IPS-NIHi7 (cell line): ENCODE measurements at regions not wholly inside any gene's neighbourhood (a gene's known extent, or its start where the extent isn't known, plus 50 kb on each side); places are given as distances from the start of the nearest gene placed in this dataset.

Experiments
- DNase-seq: peaks from one replicate; pipeline ENCODE4 v3.0.0; 2012; ENCODE audit warnings: mixed read lengths; ENCODE audit errors: extremely low spot score

DNA sequence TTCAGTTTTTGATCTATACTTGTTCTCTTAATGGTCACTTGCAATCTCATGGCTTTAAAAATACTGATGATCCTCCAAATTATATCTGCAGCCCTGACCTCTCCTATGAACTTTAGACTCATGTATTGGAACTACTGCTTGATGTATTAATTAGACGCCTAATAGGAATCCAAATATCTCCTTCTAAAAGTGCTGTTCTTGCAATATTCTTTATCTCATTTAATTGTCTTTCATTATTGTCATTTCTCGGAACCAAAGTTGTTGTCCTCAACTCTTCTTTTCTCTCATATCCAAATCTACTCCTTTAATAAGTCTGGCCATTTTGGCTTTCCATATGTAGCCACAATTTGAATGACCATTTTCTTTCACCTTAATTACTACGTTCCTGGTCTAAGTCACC is 907.6 kb upstream of the SEL1L start:
- no peak for DNase-seq

DNA sequence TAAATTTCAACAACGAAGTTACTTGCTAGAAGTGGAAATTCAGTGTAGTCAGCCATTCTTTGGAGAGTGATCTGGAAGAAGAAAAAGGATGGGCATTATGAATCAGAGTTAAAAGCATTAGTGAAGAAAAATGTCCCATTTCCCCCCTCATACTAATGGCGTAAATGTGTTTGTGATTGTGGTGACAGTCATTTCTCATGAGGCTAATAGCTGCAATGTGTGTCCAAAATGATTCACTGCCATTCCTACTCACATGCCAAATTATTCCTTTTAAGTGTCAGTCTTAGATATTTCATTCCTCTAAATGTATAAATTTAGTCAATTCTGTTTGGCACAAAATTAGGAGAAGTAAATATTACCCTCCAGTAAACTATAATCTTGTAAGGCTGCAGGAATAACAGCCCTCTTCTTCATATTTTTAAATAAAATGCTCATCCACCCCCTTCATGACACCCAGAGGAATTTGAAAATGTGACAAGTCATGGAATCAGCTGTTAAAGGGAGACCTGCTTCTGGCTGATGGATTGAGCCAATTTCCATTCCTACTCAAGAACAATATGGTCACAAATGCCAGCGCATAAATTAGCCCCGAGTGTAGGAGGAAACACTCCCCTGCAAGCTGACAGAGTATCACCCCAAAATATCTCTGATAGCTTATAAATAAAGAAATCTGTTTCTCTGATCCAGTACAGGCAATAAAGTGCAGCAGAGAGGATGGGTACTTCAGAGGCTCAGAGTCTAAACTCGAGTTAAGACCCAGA is 912.3 kb upstream of the SEL1L start:
- DNase-seq = no peak

DNA sequence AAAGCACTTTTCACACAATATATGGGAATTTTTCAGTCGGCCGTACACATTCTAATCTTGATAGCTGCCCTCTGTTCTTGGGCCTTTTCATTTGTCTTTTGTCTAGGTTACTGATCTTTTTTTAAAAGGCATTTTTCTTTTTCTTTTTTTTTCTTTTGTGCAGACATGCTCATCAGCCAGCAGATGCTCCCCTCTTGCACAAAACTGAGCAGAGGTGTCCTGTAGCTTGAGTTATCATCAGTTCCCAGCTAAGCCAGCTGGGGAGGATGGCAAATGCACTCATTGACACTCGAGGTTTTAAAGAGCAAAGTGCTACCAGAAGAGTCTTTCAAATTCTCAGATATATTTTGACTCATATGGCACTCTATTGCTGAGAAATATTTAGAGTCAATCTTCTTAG is 913.9 kb upstream of the SEL1L start:
- no peak for DNase-seq

DNA sequence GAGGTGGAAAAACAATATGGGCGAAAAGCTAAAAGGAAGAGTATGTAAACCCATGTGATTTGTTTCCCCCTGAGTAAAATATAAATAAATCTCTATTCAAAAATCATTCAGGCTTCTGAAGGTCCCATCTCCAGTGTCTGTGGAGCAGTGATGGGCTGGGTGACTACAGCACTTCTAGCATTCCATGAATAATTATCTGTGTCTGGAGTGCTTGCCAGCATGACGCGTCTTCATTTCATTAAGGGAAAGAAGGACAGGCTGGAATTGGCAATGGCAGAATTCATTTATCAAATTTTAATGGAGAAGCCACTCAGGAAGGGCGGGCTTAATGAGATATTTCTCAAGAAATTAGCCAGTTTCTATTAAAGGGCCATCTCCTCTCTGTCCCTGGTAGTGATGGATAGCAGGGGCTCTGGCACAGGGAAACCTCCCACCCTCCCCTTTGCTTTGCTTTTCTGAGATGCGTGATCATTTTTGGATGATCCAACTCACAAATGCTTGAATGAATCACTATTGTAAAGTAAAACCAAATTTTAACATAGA is 916.3 kb upstream of the SEL1L start:
- no peak for DNase-seq

DNA sequence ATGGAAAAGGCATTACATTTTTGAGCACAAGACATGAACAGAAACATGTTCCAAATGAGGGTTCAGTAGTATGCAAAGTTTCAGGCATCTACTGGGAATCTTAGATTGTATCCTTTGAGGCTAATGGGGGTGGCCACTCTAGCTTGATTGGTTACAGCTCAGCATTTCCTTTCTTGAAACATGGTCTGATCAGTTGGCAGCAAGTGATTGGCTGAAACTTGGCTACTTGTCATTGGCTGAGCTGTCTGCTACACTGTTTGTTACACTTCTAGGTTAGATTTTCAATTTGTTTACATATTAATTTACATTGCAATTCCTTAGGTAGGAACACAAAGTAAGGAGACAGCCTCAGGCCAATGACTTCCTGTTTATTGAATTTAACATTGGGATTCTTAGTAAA is 918.0 kb upstream of the SEL1L start:
- DNase-seq = no peak

DNA sequence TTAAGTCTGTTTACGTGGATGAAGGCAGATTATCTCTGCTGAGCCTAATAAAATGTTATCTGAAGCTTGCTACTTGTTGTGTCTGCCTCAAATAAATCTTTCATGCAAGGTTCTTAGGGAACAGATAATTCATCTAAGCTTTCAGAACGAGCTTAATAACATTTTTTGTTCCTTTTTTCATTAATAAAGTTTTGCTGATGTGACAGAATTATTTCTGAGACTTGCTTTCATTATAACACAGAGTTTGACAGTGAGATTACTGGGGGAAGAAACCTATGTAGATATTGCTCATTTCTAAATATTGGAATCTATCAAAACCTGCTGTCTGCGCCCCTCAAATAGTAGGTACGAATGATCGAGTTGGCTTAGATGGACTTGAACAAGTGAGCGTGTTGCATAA is 948.7 kb upstream of the SEL1L start:
- DNase-seq = no peak

DNA sequence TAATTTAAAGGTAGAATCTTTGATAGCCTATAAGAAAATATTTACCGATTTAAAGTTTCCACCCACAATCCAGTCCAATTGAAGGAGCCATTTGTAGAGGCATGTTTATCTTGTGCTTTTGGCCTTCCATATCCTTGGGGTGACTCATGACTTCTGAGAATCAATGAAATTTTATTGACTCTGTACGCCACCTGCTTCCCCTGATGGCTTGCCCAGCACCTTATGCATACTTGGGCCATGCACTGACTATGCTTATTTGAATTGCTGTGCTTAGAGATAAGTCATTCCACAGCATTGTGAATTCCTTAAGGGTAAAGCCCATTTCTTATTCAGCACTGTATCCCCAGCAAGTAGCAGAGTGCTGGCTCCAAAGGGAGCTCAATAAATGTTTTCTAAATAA is 954.8 kb upstream of the SEL1L start:
- DNase-seq = no peak

DNA sequence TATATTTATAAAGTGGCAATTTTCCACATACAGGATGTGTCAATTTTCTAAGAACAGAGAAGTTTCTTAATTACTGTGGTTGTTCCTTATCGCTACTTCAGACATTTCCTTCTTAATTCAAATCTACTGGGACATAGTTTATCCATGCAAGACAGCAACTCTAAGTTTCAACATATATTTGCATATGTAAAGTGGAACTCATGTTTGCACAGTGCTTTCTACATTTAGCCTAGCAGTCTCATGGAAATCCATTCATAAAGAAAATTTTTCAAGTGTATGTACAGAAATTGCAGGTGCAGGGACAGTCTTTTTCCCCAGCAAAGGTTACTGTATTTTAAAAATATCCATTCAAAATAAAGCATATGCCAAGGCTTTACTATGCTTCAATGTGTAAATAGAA is 956.7 kb upstream of the SEL1L start:
- DNase-seq = no peak

DNA sequence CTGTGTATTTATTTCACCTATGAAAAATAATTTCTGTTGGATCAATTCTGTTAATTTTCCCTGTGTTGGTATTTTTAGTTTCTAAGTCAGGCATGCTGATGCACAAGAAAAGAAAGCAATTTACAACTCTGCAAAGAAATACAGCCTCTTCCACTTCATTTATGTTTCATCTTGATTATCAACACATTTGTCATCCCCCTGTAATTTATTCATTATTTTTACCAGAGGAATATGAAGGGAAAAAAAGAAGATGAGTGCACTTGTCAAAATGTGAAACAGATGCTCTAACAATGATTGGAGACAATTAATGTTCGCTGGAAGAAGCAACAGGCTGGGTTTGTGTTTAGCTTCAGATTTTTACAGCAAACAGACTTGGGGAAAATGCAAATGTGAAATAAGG is 958.5 kb upstream of the SEL1L start:
- DNase-seq = no peak

DNA sequence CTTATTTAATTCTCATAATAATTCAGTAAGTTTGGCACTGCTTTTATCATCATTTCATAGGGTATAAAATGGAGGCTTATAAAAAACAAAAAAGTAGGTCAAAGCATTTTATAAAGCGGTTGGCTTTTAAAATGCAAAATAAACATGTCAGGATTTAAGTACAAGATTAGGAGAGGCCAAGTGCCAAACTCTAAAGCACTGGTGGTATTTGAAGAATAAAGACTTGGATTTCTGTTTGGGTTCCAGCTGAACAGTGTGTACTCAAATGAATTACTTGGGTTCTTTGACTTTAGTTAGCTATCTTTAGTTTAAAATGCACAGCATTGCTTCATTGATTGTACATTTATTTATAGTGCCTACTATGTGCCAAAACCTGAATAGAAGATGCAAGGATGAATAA is 966.6 kb upstream of the SEL1L start:
- no peak for DNase-seq

DNA sequence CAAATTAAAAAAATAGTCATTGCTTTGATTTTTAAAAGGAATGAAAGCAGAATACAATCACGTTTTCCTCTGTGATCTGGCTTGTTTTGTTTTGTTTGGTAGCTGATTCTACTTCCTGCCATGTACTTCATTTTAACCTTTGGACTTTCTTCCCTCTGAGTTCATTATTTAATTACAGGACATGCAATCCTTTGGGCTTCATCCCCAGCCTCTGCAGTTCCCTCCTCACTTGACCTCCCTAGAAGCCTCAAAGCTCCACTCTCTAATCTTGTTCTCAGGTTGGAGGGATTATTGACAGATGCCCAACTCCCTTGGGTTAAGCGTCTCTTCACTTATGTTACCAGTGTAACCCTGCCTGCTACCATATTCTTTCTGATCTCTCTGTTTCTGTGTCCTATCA is 967.9 kb upstream of the SEL1L start:
- no peak for DNase-seq

DNA sequence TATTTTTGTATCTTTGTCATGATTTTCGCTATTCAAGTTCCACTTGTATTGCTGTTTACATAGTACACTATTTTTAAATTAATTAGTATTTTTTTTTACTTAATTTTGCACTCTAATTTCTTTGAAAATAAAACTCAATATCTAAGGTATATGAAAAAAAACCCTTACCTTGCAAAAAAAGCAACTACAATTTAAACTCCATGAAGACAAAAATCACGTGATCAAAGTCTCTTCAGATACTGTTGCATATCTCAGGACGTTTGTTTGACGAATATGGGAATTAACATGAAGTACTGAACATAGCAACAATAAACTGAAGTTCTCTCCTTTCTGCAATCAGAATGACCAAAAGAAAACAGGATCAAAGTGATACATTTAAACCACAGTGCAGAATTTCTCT is 968.4 kb upstream of the SEL1L start:
- DNase-seq = no peak

DNA sequence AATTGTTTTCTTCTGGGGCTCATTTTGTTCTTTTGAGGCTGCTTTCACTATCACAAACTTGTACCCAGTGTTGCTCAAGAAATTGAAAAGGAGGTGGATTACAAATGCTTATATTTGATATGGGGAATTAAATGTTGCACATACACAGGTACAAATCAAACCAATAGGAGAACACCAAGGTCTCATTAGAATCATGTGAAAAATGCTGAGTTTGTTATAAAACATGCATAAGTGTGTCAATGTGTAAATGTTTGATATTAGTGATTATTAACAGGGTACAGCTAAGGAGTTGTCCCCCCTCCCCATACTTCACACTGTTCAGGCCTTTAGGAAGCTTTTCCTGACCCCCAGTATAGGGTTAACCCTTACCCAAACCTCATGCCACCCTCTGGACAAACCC is 971.2 kb upstream of the SEL1L start:
- DNase-seq = no peak

DNA sequence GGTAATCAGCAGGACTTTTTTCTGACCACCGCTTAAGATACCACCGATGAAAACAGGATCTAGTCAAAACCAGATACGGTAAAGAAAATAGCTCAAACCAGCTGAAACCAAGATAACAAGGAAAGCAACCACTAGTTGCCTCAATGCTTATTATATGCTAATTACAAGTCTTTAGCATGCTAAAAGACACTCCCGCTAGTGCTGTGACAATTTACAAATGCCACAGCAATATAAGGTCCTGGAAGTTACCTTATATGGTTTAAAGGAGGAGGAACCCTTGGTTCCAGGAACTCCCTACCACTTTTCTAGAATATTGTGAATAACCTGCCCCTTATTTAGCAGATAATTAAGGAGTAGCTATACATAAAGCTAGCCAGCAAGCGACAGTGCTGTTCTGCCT is 976.4 kb upstream of the SEL1L start:
- DNase-seq = no peak

DNA sequence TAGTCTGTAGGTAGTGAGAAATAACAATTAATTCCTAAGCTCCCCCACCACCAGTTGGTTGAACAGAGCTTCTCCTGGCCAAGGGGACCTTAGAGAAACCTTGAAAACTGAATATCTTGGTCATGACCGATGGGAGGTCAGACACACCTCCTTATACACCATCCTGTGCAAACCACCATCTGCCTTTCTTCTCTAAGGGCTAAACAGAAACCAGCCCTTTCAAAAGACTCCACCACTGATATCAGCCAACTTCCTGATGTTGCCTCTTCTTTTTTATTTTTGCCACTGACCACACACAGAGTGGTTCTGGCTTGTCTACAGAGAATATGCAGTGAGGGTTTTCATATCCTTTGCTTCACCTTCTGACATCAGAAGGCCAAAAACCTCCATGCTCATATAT is 977.7 kb upstream of the SEL1L start:
- DNase-seq = no peak

DNA sequence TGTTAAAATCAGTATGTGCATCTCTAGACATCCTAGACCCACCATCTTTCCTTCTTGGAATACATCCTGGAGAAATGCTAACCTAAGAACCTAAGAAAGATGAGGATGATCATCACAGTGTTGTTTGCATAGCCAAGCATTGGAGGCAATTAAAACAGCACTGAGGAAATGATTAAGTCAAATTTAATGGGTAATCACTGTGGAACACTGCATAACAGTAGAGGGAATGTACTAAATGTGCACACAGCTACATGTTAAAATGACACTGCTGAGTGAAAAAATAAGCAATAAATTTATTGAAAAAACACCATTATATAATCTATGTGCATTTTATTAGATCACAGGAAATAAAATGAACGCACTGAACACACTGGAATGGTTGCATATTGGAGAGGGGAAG is 987.1 kb upstream of the SEL1L start:
- no peak for DNase-seq

DNA sequence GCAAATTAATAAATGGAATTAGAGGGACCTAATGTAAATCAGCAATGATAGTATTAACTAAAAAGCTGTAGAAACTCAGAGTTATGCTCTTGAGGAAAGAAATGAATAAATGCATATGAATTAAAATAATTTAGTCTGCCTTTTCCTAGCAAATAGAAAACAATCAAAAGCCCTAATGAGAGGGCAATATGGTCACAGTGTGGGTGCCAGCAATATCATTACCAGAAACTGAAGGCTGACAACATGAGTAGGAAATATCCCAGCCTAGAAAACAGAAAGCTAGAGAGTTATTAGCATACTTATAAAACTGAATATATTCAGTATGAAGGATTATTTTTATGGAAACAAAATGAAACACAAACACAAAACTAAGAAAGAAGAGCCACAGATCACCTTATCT is 987.5 kb upstream of the SEL1L start:
- no peak for DNase-seq

DNA sequence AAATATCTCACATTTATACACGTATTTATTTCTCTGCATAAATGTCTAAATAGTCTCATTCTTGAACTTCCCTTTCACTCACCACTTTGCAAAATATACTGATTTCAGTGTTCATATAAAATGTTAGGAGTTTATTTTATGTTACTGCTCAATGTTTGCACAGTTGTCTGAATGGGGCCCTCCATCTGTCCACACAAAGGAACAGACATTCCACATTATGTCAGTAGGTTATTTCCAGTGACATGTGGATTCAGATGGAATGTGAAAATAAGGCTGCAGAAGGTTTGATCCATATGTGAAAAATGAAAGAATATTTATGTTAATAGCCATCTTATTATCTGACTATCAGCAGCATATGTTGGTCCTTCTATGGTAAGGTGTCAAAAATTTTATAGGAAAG is 994.4 kb upstream of the SEL1L start:
- DNase-seq = no peak

DNA sequence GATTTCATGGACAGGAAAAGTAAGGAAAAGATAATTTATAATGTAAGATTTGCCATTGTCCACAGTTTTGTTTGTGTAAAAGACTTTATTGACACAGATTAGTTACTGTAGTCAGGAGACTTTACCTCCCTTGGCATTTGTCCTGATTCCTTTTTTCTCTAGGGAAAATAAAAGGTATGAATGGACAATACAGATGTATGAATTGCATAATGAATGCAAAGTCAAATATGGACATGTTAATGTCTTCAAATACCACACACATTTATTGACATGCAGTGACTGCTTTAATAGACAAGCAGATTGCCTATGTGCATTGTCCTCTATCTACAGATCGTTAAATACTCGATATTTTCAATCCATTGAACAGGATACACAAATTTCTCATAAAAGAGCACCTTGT is 999.7 kb upstream of the SEL1L start:
- DNase-seq = no peak

DNA sequence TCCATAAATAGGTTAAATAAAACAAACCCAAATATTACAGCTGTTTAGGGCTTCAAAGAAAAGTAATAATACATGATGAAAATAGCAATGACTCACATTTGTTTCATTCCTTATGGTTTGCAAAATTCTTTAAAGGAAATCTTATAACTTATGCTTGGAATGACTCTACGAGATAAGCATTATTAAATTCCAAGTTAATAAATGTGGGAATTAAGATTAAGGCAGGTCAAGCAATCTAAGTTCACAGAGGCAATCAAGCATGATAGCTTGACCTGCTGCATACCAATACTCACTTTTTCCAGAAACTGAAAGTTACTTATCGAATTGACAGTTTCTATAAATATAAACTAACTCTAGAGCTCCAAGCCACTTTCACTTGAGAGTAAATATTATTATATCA is 1002.9 kb upstream of the SEL1L start:
- no peak for DNase-seq

DNA sequence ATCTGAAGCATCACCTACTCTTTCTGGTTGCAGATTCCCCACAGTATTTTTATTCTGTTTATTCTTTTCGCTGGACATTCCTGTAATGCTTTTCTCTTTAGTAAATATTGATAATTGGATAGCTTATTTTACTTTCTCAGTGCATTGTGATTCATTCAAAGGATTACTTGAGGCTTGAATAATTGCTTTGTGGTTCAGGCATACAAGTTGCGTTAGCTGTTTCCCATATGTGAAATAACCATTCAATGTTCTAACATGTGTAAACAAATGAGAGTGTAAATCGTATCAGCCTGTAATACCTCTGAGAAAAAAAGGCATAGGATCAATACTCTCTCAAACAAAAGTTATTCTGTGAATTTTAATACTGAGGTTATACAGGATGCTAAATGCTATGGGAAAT is 1004.2 kb upstream of the SEL1L start:
- no peak for DNase-seq

DNA sequence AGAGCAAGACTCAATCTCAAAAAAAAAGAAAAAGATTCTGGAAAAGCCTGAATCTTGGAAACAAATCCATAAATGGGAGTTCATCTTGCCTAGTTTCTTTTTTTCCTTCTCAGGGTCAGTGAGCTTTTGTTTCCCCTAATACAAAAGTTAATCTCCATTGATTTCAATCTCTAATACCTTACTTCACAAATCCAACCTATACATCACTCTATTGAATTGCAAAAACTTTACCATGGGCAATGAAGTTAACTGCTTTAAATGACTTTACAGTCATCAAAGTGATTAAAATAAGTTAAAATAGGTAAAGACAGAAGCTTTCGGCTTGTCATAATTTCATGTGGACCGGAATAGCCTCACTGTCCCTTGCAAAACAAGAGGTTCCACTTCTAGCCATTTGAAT is 1012.7 kb upstream of the SEL1L start:
- DNase-seq = no peak

DNA sequence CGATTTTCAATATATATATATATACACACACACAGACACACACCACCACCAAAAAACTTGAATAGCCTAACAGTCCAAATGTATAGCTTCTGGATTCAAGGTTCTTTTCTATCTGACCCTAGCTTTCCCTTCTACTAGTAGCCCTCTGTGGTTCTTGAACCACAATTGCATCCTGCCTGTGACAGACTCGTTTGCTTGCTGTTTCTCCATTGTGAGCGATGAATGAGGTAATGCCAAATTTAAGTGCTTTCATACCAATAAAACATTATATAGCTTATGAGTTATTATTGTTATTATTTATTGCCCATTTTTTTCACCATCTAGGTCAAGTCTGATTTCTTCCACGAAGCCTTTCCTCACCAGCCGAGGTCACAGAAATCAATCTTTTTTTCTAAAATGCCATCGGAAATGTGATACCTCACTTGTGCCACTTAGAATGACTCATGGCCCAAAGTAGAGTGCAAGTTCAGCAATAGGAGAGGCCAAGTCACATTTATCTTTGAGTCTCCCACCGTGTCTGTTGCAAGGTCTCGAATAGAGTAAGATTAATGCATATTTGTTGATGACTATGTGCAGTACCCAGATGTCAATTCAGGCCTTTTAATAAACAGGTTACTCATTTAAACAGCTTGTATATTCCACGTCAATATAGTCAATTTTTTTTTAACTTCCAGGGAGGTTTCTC is 1015.8 kb upstream of the SEL1L start:
- no peak for DNase-seq

DNA sequence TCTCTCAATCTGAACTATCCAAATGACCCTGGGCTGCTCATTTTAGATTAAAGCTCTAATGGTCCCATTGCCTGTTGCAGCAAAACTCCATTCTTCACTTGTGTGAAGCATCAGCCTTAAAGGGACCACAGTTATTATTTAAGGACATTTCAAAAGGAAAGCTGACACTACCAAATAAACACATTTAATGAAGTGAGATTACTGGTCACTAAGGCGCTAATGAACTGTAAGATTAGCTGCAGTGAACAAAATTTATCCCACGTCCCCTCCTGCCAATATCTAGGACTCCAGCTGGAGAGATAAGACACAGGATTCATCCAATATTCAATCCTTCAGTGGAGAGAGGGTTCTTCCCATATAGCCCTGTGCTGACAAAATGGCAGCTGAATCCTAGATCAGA is 1029.2 kb upstream of the SEL1L start:
- DNase-seq = no peak
